GM12864 (cell line): ENCODE measurements at regions not wholly inside any gene's neighbourhood (a gene's known extent, or its start where the extent isn't known, plus 50 kb on each side); places are given as distances from the start of the nearest gene placed in this dataset.

Source experiments
- DNase-seq: peaks from one replicate; pipeline ENCODE4 v3.0.0-alpha.2; 2011; ENCODE audit warnings: low read depth
- H3K4me3 ChIP-seq: 2 replicates; pipeline ENCODE4 v1.5.1; 2011; ENCODE audit warnings: mild to moderate bottlenecking, low read depth, low read length, control low read depth
- TF ChIP-seq, protein P1 (sequence below): IDR thresholded peaks from 2 replicates; pipeline ENCODE4 v1.5.1; 2011; ENCODE audit warnings: low read depth, mild to moderate bottlenecking, moderate library complexity, low read length, control low read depth, inconsistent platforms; ENCODE audit errors: missing control alignments

- TF ChIP-seq, protein P1, sequence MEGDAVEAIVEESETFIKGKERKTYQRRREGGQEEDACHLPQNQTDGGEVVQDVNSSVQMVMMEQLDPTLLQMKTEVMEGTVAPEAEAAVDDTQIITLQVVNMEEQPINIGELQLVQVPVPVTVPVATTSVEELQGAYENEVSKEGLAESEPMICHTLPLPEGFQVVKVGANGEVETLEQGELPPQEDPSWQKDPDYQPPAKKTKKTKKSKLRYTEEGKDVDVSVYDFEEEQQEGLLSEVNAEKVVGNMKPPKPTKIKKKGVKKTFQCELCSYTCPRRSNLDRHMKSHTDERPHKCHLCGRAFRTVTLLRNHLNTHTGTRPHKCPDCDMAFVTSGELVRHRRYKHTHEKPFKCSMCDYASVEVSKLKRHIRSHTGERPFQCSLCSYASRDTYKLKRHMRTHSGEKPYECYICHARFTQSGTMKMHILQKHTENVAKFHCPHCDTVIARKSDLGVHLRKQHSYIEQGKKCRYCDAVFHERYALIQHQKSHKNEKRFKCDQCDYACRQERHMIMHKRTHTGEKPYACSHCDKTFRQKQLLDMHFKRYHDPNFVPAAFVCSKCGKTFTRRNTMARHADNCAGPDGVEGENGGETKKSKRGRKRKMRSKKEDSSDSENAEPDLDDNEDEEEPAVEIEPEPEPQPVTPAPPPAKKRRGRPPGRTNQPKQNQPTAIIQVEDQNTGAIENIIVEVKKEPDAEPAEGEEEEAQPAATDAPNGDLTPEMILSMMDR = no peak
Observed at GRCh38 chr14:53896726-53897125, 59.9 kb downstream of the BMP4 start.

DNA sequence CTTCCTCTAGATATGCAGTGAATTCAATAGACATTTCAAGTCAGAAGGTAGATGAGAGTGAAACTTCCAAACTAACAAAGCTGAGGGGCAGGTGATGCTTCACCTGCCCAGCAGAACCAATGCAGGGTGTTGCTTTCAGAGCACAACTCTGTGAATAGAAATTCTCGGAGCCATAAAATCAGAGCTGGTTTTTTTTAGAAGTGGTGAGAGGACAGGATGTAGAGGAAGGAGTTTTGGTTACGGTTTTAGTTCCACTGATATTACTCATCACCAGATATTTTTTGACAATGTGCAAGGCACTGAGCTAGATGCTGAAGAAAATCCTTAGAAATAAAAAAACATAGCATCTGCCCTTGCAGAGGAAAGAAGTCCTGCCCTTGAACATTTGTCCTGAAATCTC is 62.2 kb downstream of the BMP4 start:
- DNase-seq = peak; percentile 29
- H3K4me3 ChIP-seq = no peak overlapping the region
- TF ChIP-seq, protein P1 = no peak

More at GRCh38 chr14:53896726-53897125, 59.9 kb downstream of the BMP4 start:
- DNase-seq = no peak
- no peak overlapping the region for H3K4me3 ChIP-seq

DNA sequence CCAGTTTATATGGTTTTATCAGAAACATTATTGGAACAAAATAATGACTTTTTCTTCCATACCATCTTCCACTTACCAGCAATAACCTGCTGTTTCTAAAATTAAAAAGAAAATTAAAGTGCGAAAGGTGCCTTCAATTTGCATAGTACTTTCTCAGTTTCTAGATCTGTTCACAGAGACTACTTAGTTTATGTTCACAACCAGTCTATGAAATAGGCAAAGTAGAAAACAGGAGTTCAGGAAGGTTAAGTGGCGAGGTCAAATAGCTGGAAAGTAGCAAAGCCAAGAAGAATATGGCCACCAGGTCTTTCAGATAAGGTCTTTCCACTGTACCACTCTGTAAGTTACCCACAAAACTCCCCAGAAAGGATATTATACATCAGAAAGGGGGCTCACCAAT is 63.3 kb downstream of the BMP4 start:
- no peak for DNase-seq
- TF ChIP-seq, protein P1 = no peak
- H3K4me3 ChIP-seq = no peak overlapping the region

DNA sequence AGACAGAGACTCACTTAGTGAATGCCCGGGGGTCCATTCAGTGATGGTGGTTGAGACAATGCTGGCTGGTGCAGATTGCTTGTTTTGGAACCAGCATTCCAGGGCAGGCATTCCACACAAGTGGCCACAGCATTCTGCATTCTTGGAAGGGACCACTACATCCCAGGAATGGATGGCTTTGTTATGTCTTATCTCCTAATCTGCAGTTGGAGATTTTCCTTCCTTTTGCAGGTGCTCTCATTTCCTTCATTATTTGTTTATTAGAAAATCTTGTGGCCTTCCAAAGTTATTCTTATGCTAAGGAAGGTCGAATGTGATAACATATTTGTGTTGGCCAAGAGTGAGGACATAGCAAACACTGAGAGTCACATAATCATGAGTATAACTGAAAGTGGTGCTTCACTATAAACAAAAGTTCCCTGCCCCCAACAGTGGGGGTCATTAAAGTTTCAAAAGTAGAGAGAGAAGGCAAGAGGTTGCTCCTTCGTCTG is 66.0 kb downstream of the BMP4 start:
- DNase-seq = no peak
- no peak overlapping the region for H3K4me3 ChIP-seq
- TF ChIP-seq, protein P1 = no peak

DNA sequence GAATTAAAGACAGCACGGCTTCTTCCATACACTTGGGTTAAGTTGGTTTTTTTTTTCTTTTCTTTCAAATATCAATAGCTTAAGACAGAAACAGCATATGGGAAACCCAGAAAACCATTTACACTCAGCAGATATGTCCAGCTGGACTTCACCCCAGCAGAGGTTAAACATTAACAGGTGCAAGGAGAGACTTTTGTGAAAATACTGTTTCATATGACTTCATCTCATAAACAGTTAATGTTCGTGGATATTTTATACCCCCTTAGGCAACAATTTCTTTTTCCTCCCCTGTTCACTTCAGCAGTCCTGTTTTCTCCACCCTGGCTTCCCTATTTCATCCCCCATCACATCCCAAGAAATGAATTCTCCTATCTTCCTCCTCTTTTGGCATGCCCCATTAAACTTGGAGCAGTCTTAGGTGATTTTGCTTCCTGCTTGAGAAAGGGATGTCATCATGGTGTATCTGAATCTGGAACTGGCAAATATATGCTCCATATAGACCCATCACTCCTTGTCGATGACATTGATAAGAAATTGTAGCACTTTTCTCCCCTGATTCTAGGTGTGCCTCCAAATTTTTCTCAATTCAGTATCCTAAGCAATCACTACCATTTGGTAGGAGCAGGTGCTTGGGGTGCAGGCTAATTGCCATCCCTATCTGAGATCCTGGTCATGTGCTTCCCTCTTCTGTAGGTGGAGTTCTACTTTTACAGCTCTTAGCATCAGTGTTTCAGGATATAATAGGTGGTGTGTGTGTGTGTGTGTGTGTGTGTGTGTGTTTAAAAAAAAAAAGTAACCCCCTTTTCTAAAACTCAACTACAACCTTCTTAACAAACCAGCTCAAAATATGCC is 67.9 kb downstream of the BMP4 start:
- no peak overlapping the region for H3K4me3 ChIP-seq
- no peak for DNase-seq
- TF ChIP-seq, protein P1 = no peak

DNA sequence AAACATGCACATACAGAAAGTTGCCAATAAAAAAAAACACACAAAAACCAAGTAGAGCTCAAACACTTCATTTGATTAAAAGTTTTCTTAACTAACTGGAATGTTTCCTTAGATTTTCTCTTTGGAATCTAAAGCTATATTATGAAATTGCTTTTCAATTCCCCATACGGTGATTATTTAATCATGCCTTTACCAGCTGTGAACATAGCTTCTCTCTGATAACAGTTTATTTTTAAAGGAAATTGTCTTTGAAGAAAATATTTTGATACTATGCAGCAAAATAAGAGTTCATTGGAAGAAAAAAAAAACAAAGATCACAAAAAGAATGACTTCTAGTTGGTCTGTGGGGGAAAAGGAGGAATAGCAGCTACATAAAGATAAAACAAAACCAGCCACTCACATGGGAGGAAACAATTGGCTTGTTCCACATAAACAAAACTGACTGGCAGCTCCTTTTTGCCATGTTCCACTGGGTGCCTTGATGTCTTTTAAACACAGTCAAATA is 71.4 kb downstream of the BMP4 start:
- H3K4me3 ChIP-seq = no peak overlapping the region
- DNase-seq = no peak
- TF ChIP-seq, protein P1 = no peak
